HG02884 (cell line): ENCODE measurements at regions not wholly inside any gene's neighbourhood (a gene's known extent, or its start where the extent isn't known, plus 50 kb on each side); places are given as distances from the start of the nearest gene placed in this dataset.
"Not testable (repeated sequence)": the region's sequence is repeated elsewhere in the genome, so short reads cannot be mapped to it uniquely, and the experiment has no call there.

ENCODE experiments used
- ATAC-seq: cut with Tn5 transposase; IDR thresholded peaks from one replicate; pipeline ENCODE4 v1.9.1; 2021; ENCODE audit warnings: mild to moderate bottlenecking, moderate library complexity; ENCODE audit not compliant: unreplicated experiment

- not testable (repeated sequence) for ATAC-seq
Measured at GRCh38 chr3:34909679-34910078, 729.6 kb upstream of the ARPP21 start.

DNA sequence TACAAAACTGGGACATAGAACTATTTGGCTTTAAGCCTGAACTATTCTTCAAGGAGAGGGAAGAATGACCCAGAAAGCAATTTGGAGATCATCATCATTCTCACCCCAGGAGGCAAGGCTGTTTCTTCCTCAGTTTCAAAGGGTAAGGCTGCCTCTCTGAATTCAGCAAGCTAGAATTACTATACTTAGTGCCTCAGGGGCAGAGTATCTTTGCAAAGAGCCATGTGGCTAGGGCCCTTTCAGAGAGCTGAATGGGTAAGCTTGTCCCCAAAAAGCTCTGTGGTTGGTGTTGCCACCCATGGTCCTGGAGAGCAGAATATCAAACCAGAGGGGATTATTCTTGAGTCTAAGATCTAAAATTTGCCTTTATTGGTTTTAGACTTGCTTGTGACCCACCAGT is 720.3 kb upstream of the ARPP21 start:
- ATAC-seq: no peak

DNA sequence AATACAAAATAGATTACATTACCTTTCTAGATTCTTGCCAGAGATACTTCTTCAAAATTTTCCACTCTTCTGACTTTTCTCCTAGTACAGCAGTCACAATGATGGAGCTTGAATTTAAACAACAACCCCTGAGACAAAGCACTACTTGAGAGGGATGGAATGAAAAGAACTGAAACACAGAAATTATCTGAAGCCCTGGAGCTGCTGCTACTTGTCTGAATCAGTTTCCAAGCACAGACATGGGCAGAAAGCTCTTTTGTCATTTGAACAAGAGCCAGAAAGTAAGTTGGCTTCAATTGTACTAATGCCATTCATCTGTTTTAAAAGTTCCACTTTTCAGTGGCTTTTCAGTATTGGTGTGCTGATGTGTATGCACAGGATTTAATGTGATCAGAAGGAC is 718.5 kb upstream of the ARPP21 start:
- ATAC-seq: no peak

- no peak for ATAC-seq
Measured at GRCh38 chr3:34924961-34925360, 714.4 kb upstream of the ARPP21 start.

- no peak for ATAC-seq
Measured at GRCh38 chr3:34925851-34926250, 713.5 kb upstream of the ARPP21 start.

DNA sequence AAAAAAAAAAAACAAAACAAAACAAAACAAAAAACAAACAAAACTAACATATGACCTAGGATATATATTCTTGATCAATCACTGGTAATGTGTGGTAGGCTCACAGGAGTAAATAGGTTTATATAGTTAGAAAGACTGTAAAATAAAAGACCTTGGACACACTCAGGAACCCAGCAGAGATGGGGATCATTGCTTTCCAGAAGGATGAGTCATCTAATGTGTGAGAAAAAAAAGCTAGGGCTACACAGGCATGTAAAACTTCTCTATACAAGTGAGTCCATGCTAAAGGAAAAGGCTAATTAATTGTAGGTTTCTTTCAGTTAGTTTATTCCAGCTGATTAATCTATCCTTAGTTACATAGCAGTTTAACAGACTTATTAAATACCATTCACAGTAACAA is 710.3 kb upstream of the ARPP21 start:
- no peak for ATAC-seq

DNA sequence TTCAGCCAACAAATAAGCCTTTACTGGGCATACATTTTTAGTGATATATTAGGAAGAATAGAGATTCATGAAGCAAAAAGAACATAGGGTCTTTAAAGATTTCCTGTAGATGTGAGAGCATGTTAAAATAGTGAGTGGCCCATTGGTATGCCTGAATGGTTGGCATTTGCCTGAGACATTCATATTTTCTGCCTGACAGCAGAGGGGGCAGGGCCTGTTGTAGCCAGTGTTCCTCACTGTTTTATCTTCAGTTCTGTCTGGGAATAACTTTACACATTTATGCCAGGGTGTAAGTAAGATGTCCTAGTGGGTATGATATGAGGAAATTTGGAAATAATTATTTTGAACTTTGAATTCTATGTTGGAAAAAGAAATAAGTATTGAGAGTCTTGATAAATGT is 704.7 kb upstream of the ARPP21 start:
- ATAC-seq: no peak

- ATAC-seq: no peak
Measured at GRCh38 chr3:34938784-34939183, 700.5 kb upstream of the ARPP21 start.

DNA sequence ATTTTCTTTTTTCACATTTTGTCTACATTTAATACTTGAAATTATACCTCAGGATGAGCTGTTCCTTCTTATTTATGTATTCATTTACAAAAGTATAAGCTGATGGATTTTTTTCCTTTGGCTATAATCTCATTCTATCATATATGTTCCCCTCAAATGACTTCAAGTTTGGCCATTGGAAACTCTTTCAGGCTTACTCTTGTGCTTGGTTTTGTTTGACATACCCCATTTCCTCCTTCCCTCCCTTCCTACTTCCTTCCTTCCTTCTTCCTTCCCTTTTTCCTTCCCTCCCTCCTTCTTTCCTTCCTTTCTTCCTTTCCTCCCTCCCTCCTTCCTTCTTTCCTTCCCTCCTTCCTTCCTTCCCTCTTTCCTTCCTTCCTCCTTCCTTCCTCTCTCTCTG is 697.1 kb upstream of the ARPP21 start:
- no peak for ATAC-seq

DNA sequence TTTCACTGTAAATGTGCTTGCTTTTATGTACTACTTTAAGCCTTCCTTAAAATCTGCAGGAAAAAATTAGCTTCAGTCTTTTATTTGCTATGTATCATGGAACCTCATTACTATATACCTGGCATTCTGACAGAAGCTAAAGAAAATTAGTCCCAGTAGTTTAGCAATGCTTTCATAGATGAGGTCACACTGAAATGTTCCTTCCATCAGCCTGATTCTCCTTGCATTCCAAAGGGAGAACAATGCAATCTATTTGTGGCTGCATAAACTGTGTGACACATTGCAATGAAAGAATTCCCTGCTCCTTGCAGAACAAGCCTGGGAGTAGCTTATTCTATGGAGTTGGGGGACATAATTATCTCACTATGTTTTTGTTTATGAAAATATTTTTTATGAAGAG is 691.5 kb upstream of the ARPP21 start:
- ATAC-seq: no peak

GRCh38 chr3:34948517-34948916 is 690.8 kb upstream of the ARPP21 start:
- no peak for ATAC-seq

- ATAC-seq: no peak
Measured at GRCh38 chr3:34955680-34956079, 683.6 kb upstream of the ARPP21 start.

GRCh38 chr3:34956511-34956910 is 682.8 kb upstream of the ARPP21 start:
- ATAC-seq: no peak

DNA sequence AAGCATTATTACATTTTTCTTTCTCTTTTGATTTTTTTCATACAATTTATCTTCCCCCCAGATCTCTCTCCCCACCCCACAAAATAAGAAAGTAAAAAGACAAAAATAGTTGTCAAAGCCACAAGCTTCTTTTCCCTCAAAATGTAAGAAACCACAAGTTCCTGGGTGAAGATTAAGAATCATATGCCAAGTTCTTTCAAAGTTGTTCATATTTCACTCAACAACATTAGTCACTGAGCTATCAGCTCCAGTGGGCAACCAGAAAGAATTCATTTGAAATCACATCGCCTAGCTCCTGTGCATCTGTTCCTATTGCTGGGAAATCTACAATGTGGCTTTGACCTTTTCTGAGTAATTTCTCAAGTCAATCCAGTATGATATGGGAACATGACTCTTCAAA is 681.6 kb upstream of the ARPP21 start:
- ATAC-seq: no peak

DNA sequence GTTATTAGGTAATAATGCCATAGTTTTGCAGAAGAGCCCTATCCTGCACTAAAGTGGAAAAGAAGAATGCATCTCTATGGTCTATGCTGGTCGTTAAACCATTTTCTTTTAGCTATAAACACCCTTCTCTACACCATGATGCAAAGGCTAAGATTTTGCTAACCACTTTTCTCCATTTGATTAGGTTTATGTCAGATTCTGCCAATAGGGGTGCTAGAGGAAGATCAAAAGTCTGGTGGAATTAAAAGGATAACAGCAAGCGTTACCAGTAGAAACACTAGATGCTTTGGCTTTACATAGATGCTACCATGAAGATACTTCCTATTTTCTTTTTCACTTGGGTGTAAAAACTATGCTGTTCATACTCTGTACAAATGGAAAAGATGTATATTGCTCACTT is 669.8 kb upstream of the ARPP21 start:
- ATAC-seq: no peak

- no peak for ATAC-seq
Measured at GRCh38 chr3:34972481-34972880, 666.8 kb upstream of the ARPP21 start.

DNA sequence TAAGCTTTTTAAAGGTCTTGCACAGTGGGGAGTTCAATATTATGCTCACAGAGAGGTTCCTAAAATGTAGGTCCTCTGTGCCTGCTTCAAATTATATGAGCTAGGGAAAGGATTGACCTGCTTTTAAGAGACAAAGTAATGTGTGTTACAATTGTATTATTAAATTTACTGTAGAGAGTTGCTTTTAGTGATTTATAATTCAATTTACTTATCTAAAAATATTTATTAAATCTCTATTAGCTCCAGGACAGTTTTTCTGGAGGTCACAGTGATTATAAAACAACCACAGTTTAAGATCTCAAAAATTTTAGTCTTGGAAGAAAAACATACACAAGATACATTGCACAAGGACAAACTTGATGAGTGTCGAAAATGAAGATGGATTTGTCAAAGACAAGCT is 665.7 kb upstream of the ARPP21 start:
- ATAC-seq: no peak

- no peak for ATAC-seq
Measured at GRCh38 chr3:34983631-34984030, 655.7 kb upstream of the ARPP21 start.

DNA sequence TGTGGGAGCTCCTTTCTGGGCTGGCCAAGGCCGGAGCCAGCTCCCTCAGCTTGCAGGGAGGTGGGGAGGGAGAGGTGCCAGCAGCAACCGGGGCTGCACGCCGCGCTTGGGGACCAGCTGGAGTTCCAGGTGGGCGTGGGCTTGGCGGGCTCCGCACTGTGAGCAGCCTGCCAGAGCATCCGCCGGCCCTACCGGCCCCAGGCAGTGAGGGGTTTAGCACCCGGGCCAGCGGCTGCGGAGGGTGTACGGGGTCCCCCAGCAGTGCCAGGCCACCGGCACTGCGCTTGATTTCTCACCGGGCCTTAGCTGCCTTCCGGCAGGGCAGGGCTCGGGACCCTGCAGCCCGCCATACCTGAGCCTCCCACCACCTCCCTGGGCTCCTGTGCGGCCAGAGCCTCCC is 651.0 kb upstream of the ARPP21 start:
- ATAC-seq: no peak

GRCh38 chr3:34995796-34996430 is 643.4 kb upstream of the ARPP21 start:
- no peak for ATAC-seq

GRCh38 chr3:34998902-34999301 is 640.4 kb upstream of the ARPP21 start:
- no peak for ATAC-seq

DNA sequence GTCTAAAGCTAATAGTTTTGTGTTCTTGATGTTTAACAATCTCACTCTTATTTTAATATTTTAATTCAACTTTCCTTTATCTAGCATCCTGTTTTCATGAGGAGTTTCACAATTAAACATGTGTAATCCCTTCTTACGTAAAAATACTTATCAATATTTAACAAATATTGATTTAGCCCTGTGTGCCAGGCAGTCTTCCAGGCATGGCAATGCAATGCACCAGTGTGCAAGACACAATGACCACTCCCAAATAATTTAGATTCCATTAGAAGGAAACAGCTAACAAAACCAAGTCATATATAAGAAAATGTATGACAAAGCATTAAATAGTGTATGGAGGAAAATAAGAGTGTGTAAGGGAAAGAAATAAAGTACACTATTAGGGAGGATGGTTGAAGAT is 627.1 kb upstream of the ARPP21 start:
- ATAC-seq: no peak

GRCh38 chr3:35028157-35028556 is 611.2 kb upstream of the ARPP21 start:
- no peak for ATAC-seq
